Lower leg skin (tissue), 4 donors: ENCODE measurements at regions not wholly inside any gene's neighbourhood (a gene's known extent, or its start where the extent isn't known, plus 50 kb on each side); places are given as distances from the start of the nearest gene placed in this dataset.

Source experiments
- DNase-seq, 2 donors: peaks; one replicate each; pipeline ENCODE4 v3.0.0-alpha.2; 2019; ENCODE audit warnings: low spot score in 2 of 2
- H3K4me3 ChIP-seq: fragments of 200-600 bp; sonication (generic); 2 replicates; pipeline ENCODE4 v1.5.1; 2017; ENCODE audit warnings: mild to moderate bottlenecking, low read depth; ENCODE audit not compliant: poor library complexity, severe bottlenecking
- CTCF ChIP-seq, 3 donors: fragments of 450-650 bp; IDR thresholded peaks; one replicate each; pipeline ENCODE4 v1.5.1; 2016; ENCODE audit warnings: antibody characterized with exemption in 3 of 3, mild to moderate bottlenecking in 3 of 3, moderate library complexity in 2 of 3
- POLR2A ChIP-seq, 2 donors: fragments of 450-650 bp; IDR thresholded peaks; one replicate each; pipeline ENCODE4 v1.6.1; 2016 to 2017; ENCODE audit warnings: antibody characterized with exemption in 2 of 2, mild to moderate bottlenecking in 1 of 2, moderate library complexity in 1 of 2
- WGBS, 2 donors: methylation state at CpG; one replicate each; pipeline ENCODE4 v1.1.5; 2018; 5-methylcytosine and 5-hydroxymethylcytosine counted together
- intact Hi-C: fragments of 100-400 bp; cut with DNase I; formaldehyde crosslinking; loops from one replicate; pipeline ENCODE4 v1.15.0; 2023; ENCODE audit warnings: low total_unique reads

GRCh38 chr2:83386549-83386948 lies 1072.5 kb downstream of the SUCLG1 start:
- WGBS, 2 donors: 68 to 80% methylated on average over 1 of the region's 1 CpG
- no peak for TF ChIP-seq CTCF (IDR thresholded peaks at IDR 0.05)
- no peak for TF ChIP-seq POLR2A (IDR thresholded peaks at IDR 0.05)
- intact Hi-C loops: no loop called here

GRCh38 chr2:83378921-83379320 lies 1080.2 kb downstream of the SUCLG1 start:
- intact Hi-C loops: no loop called here
- TF ChIP-seq POLR2A (IDR thresholded peaks at IDR 0.05): no peak
- TF ChIP-seq CTCF (IDR thresholded peaks at IDR 0.05): no peak
- no peak overlapping the region for H3K4me3 ChIP-seq
- DNase-seq: no peak

More at GRCh38 chr2:83386549-83386948, 1072.5 kb downstream of the SUCLG1 start:
- no peak overlapping the region for H3K4me3 ChIP-seq
- DNase-seq: no peak

- intact Hi-C loops: no loop called here
- H3K4me3 ChIP-seq: no peak overlapping the region
- TF ChIP-seq CTCF (IDR thresholded peaks at IDR 0.05): no peak
- TF ChIP-seq POLR2A (IDR thresholded peaks at IDR 0.05): no peak
- DNase-seq: no peak
- 64 to 68% methylated on average over 2 of the region's 2 CpGs for WGBS, 2 donors
These were observed 1082.3 kb downstream of the SUCLG1 start for GRCh38 chr2:83376731-83377130.

GRCh38 chr2:83370419-83370762 lies 1088.7 kb downstream of the SUCLG1 start:
- intact Hi-C loops: no loop called here
- DNase-seq: no peak
- 79 to 86% methylated on average over 2 of the region's 2 CpGs for WGBS, 2 donors
- H3K4me3 ChIP-seq: no peak overlapping the region
- TF ChIP-seq CTCF (IDR thresholded peaks at IDR 0.05): no peak
- no peak for TF ChIP-seq POLR2A (IDR thresholded peaks at IDR 0.05)

- 85 to 86% methylated on average over 6 of the region's 6 CpGs for WGBS, 2 donors
- intact Hi-C loops: no loop called here
- TF ChIP-seq CTCF (IDR thresholded peaks at IDR 0.05) (no peak), POLR2A (IDR thresholded peaks at IDR 0.05) (no peak)
- no peak for DNase-seq
- no peak overlapping the region for H3K4me3 ChIP-seq
These were observed 1089.3 kb downstream of the SUCLG1 start for GRCh38 chr2:83369601-83370418.

- intact Hi-C loops: no loop called here
- no peak overlapping the region for H3K4me3 ChIP-seq
- DNase-seq: no peak
- TF ChIP-seq POLR2A (IDR thresholded peaks at IDR 0.05) (no peak), CTCF (IDR thresholded peaks at IDR 0.05) (no peak)
- WGBS, 2 donors: 57 to 58% methylated on average over 3 of the region's 3 CpGs
These were observed 1090.2 kb downstream of the SUCLG1 start for GRCh38 chr2:83368916-83369315.
